Liver (tissue), 8 donors: ENCODE measurements at regions not wholly inside any gene's neighbourhood (a gene's known extent, or its start where the extent isn't known, plus 50 kb on each side); places are given as distances from the start of the nearest gene placed in this dataset.

Experiments
- DNase-seq: peaks from one replicate; pipeline ENCODE4 v3.0.0-alpha.2; 2017; ENCODE audit warnings: low spot score
- H3K27ac ChIP-seq, 2 donors: one replicate each; pipeline ENCODE4 v1.7.0; 2013; ENCODE audit warnings: inconsistent platforms in 2 of 2, low read length in 2 of 2, control low read depth in 1 of 2, low read depth in 1 of 2, mild to moderate bottlenecking in 1 of 2
- H3K27me3 ChIP-seq, 4 donors: one replicate each; pipeline versions ENCODE4 v1.6.1 to v1.7.0; 2013; ENCODE audit warnings: low read length in 3 of 4, inconsistent platforms in 1 of 4, mild to moderate bottlenecking in 1 of 4, moderate library complexity in 1 of 4; ENCODE audit not compliant: control insufficient read depth in 4 of 4, insufficient read depth in 4 of 4
- H3K36me3 ChIP-seq, 4 donors: one replicate each; pipeline versions ENCODE4 v1.6.1 to v1.7.0; 2013; ENCODE audit warnings: low read length in 3 of 4, mild to moderate bottlenecking in 3 of 4, low read depth in 1 of 4, moderate library complexity in 1 of 4; ENCODE audit not compliant: control insufficient read depth in 4 of 4, insufficient read depth in 3 of 4
- H3K4me1 ChIP-seq, 4 donors: one replicate each; pipeline versions ENCODE4 v1.6.1 to v1.7.0; 2013; ENCODE audit warnings: low read length in 3 of 4, mild to moderate bottlenecking in 3 of 4, moderate library complexity in 1 of 4; ENCODE audit not compliant: control insufficient read depth in 4 of 4, insufficient read depth in 4 of 4
- H3K4me3 ChIP-seq, 3 donors: one replicate each; pipeline versions ENCODE4 v1.6.1 to v1.7.0; 2013; ENCODE audit warnings: low read length in 3 of 3, control low read depth in 1 of 3, low read depth in 1 of 3, mild to moderate bottlenecking in 1 of 3
- H3K9ac ChIP-seq, 2 donors: one replicate each; pipeline ENCODE4 v1.7.0; 2013; ENCODE audit warnings: low read length in 2 of 2, mild to moderate bottlenecking in 2 of 2, moderate library complexity in 2 of 2, control low read depth in 1 of 2, low read depth in 1 of 2
- H3K9me3 ChIP-seq, 4 donors: one replicate each; pipeline versions ENCODE4 v1.6.1 to v1.7.0; 2013; ENCODE audit warnings: low read length in 3 of 4; ENCODE audit not compliant: control insufficient read depth in 4 of 4
- EGR1 ChIP-seq, 2 donors: IDR thresholded peaks; 2 replicates each; pipeline ENCODE4 v1.6.1; 2016 to 2018; ENCODE audit warnings: antibody characterized with exemption in 2 of 2, low read depth in 2 of 2
- FOXA1 ChIP-seq: IDR thresholded peaks from 2 replicates; pipeline ENCODE4 v1.6.1; 2016; ENCODE audit warnings: antibody characterized with exemption
- FOXA2 ChIP-seq: IDR thresholded peaks from 2 replicates; pipeline ENCODE4 v1.6.1; 2016; ENCODE audit warnings: antibody characterized with exemption
- GABPA ChIP-seq, 2 donors: IDR thresholded peaks in 1 of 2; conservative IDR thresholded peaks in 1 of 2; 2 replicates each; pipeline ENCODE4 v1.6.1; 2016; ENCODE audit warnings: antibody characterized with exemption in 2 of 2, mild to moderate bottlenecking in 1 of 2, moderate library complexity in 1 of 2
- HNF4A ChIP-seq, 2 donors: conservative IDR thresholded peaks; 2 replicates each; pipeline ENCODE4 v1.6.1; 2016; ENCODE audit warnings: antibody characterized with exemption in 2 of 2, mild to moderate bottlenecking in 2 of 2
- HNF4G ChIP-seq: IDR thresholded peaks from 2 replicates; pipeline ENCODE4 v1.6.1; 2016; ENCODE audit warnings: antibody characterized with exemption
- JUND ChIP-seq, 2 donors: IDR thresholded peaks; 2 replicates each; pipeline ENCODE4 v1.6.1; 2016; ENCODE audit warnings: antibody characterized with exemption in 2 of 2
- NR2F2 ChIP-seq: IDR thresholded peaks from 2 replicates; pipeline ENCODE4 v1.6.1; 2016; ENCODE audit warnings: antibody characterized with exemption
- RAD21 ChIP-seq, 2 donors: IDR thresholded peaks; 2 replicates each; pipeline ENCODE4 v1.6.1; 2016; ENCODE audit warnings: antibody characterized with exemption in 2 of 2, mild to moderate bottlenecking in 2 of 2
- RXRA ChIP-seq, 2 donors: IDR thresholded peaks; 2 replicates each; pipeline ENCODE4 v1.6.1; 2017 to 2018; ENCODE audit warnings: antibody characterized with exemption in 2 of 2, mild to moderate bottlenecking in 1 of 2
- TAF1 ChIP-seq: conservative IDR thresholded peaks from 2 replicates; pipeline ENCODE4 v1.6.1; 2016; ENCODE audit warnings: antibody characterized with exemption, mild to moderate bottlenecking
- WGBS: extraction: QIAGEN DNeasy Blood & Tissue Kit; methylation state at CpG from one replicate; pipeline ENCODE4 v1.1.7; 2013; 5-methylcytosine and 5-hydroxymethylcytosine counted together
- TF ChIP-seq, protein P1 (sequence below): IDR thresholded peaks from 2 replicates; pipeline ENCODE4 v1.6.1; 2016; ENCODE audit warnings: antibody characterized with exemption
- TF ChIP-seq, protein P2 (sequence below): fragments of 150-350 bp; IDR thresholded peaks from 2 replicates; pipeline ENCODE4 v1.5.1; 2017; ENCODE audit warnings: improper control_type of control experiment, low read depth, low read length; ENCODE audit not compliant: missing input control
- TF ChIP-seq, protein P3 (sequence below): IDR thresholded peaks from 2 replicates; pipeline ENCODE4 v1.6.1; 2016; ENCODE audit warnings: antibody characterized with exemption, mild to moderate bottlenecking
- TF ChIP-seq, protein P4 (sequence below): IDR thresholded peaks from 2 replicates; pipeline ENCODE4 v1.6.1; 2016; ENCODE audit warnings: antibody characterized with exemption
- donor health status: healthy.
- donor health status: healthy.
- donor health status: healthy.
- donor health status: healthy.
- donor health status: healthy.

DNA sequence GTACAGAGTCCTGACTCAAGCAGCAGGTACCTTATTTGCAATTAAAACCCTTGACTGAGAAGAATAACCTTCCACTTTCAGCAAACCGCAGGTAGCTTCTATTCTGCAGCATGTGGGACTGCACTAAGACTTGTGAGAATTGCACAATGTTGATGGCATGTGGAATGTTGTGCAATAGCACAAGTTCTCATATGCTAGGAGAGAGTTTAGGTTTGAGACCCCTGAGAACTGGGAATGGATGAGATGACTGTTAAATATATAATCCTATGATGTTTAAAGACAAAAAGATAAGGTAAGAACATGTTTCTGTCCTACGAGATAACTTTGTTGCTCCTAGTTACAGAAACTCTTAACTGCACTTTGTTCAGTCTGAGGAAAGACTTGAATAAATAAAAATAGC, 194.6 kb downstream of the OTOR start:
- Histone ChIP-seq H3K36me3 (no peaks in the 10 kb centered on the region), H3K4me3 (no peak overlapping the region), H3K27me3 (no peaks in the 10 kb centered on the region), H3K4me1 (no peaks in the 10 kb centered on the region), H3K9me3 (peaks cover 0 to 2% (median 0%) of the 10 kb centered on the region in 4 donors), H3K27ac (no peak overlapping the region), H3K9ac (no peak overlapping the region)
- TF ChIP-seq FOXA2 (no peak), JUND (IDR thresholded peaks at IDR 0.05) (no peak), HNF4A (conservative IDR thresholded peaks at IDR 0.05) (no peak), HNF4G (no peak), RXRA (IDR thresholded peaks at IDR 0.05) (no peak), GABPA (IDR thresholded peaks at IDR 0.05 in 1 of 2, conservative IDR thresholded peaks at IDR 0.05 in 1 of 2) (no peak), EGR1 (IDR thresholded peaks at IDR 0.05; ENCODE audit: low read depth in 2 of 2) (no peak), RAD21 (IDR thresholded peaks at IDR 0.05) (no peak), TAF1 (no peak), FOXA1 (no peak), NR2F2 (no peak)
- TF ChIP-seq, protein P1, sequence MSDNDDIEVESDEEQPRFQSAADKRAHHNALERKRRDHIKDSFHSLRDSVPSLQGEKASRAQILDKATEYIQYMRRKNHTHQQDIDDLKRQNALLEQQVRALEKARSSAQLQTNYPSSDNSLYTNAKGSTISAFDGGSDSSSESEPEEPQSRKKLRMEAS: no peak
- TF ChIP-seq, protein P2, sequence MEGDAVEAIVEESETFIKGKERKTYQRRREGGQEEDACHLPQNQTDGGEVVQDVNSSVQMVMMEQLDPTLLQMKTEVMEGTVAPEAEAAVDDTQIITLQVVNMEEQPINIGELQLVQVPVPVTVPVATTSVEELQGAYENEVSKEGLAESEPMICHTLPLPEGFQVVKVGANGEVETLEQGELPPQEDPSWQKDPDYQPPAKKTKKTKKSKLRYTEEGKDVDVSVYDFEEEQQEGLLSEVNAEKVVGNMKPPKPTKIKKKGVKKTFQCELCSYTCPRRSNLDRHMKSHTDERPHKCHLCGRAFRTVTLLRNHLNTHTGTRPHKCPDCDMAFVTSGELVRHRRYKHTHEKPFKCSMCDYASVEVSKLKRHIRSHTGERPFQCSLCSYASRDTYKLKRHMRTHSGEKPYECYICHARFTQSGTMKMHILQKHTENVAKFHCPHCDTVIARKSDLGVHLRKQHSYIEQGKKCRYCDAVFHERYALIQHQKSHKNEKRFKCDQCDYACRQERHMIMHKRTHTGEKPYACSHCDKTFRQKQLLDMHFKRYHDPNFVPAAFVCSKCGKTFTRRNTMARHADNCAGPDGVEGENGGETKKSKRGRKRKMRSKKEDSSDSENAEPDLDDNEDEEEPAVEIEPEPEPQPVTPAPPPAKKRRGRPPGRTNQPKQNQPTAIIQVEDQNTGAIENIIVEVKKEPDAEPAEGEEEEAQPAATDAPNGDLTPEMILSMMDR: no peak
- TF ChIP-seq, protein P3, sequence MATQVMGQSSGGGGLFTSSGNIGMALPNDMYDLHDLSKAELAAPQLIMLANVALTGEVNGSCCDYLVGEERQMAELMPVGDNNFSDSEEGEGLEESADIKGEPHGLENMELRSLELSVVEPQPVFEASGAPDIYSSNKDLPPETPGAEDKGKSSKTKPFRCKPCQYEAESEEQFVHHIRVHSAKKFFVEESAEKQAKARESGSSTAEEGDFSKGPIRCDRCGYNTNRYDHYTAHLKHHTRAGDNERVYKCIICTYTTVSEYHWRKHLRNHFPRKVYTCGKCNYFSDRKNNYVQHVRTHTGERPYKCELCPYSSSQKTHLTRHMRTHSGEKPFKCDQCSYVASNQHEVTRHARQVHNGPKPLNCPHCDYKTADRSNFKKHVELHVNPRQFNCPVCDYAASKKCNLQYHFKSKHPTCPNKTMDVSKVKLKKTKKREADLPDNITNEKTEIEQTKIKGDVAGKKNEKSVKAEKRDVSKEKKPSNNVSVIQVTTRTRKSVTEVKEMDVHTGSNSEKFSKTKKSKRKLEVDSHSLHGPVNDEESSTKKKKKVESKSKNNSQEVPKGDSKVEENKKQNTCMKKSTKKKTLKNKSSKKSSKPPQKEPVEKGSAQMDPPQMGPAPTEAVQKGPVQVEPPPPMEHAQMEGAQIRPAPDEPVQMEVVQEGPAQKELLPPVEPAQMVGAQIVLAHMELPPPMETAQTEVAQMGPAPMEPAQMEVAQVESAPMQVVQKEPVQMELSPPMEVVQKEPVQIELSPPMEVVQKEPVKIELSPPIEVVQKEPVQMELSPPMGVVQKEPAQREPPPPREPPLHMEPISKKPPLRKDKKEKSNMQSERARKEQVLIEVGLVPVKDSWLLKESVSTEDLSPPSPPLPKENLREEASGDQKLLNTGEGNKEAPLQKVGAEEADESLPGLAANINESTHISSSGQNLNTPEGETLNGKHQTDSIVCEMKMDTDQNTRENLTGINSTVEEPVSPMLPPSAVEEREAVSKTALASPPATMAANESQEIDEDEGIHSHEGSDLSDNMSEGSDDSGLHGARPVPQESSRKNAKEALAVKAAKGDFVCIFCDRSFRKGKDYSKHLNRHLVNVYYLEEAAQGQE: no peak
- TF ChIP-seq, protein P4, sequence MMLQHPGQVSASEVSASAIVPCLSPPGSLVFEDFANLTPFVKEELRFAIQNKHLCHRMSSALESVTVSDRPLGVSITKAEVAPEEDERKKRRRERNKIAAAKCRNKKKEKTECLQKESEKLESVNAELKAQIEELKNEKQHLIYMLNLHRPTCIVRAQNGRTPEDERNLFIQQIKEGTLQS: no peak
- WGBS: 51% methylated on average over 2 of the region's 2 CpGs
- DNase-seq: no peak

DNA sequence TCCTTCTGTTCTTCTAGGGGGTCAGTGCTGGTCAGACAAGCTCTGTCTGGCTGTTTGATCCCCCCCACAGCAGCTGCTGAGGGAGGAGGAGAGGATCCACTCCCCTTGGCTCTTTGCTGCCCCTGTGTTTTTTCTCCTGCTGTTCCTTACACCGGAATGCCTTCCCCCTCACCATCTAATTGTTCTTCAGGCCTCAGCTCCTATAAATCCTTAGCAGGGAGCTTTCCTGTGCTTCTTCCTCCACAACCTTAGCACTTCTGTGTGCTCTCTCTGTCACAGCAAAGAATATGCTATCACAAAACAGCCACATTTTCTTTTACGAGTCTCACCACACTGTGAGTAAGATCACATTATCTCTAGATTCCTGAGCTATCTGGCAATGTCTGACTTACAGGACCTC, 196.6 kb downstream of the OTOR start:
- no peaks in the 10 kb centered on the region for H3K36me3 ChIP-seq
- H3K9ac ChIP-seq: no peak overlapping the region
- TF ChIP-seq EGR1 (IDR thresholded peaks at IDR 0.05; ENCODE audit: low read depth in 2 of 2): no peak
- H3K4me1 ChIP-seq: no peaks in the 10 kb centered on the region
- peaks cover under 1 to 9% (median 2%) of the 10 kb centered on the region in 4 donors for H3K9me3 ChIP-seq
- DNase-seq: no peak
- no peak overlapping the region for H3K27ac ChIP-seq
- H3K4me3 ChIP-seq: no peak overlapping the region
- 29% methylated on average over 2 of the region's 2 CpGs for WGBS
- H3K27me3 ChIP-seq: no peaks in the 10 kb centered on the region
